Panc1 (cell line): ENCODE measurements at regions not wholly inside any gene's neighbourhood (a gene's known extent, or its start where the extent isn't known, plus 50 kb on each side); places are given as distances from the start of the nearest gene placed in this dataset.

ENCODE experiments used
- ATAC-seq: fragments of 200-7000 bp; cut with Tn5 transposase; 2 replicates; pipeline ENCODE4 v1.9.1; 2020; ENCODE audit warnings: mild to moderate bottlenecking, moderate library complexity
- BruUV-seq: library from RNA; stranded (reverse); fragments of 400-500 nt; replicated peaks from 2 replicates; lab custom pipeline; 2021; lab: Mats Ljungman, UMichigan
- CTCF ChIA-PET: fragments of 300-600 bp; sonication (Branson Sonifier 250); formaldehyde crosslinking; loops from one replicate; lab custom pipeline; 2022; ENCODE audit warnings: antibody characterized with exemption; lab: Charles Lee
- POLR2A ChIA-PET: fragments of 300-600 bp; sonication (Branson Sonifier 250); formaldehyde crosslinking; loops from one replicate; lab custom pipeline; 2022; ENCODE audit warnings: antibody characterized with exemption; lab: Charles Lee
- DNase-seq: peaks from one replicate; pipeline ENCODE4 v3.0.0-alpha.2; 2010; ENCODE audit warnings: low read depth, low spot score
- H3K27ac ChIP-seq: 2 replicates; pipeline ENCODE4 v1.5.1; 2011; ENCODE audit warnings: mild to moderate bottlenecking, low read length, inconsistent platforms
- H3K27me3 ChIP-seq: fragments of 200-500 bp; sonication (Bioruptor generic); 2 replicates; pipeline ENCODE4 v1.6.0; 2014; ENCODE audit warnings: low read length, inconsistent platforms; ENCODE audit not compliant: control insufficient read depth, insufficient read depth
- H3K36me3 ChIP-seq: fragments of 200-500 bp; sonication (Bioruptor generic); 2 replicates; pipeline ENCODE4 v1.5.1; 2014; ENCODE audit warnings: inconsistent platforms, mild to moderate bottlenecking, low read length, moderate library complexity; ENCODE audit not compliant: control insufficient read depth, insufficient read depth
- H3K4me1 ChIP-seq: 2 replicates; pipeline ENCODE4 v1.5.1; 2011; ENCODE audit warnings: inconsistent platforms, mild to moderate bottlenecking, low read length, moderate library complexity; ENCODE audit not compliant: control insufficient read depth, insufficient read depth
- H3K4me3 ChIP-seq, 2 experiments: 2 replicates each; pipeline ENCODE4 v1.5.1; 2011 to 2012; ENCODE audit warnings: low read depth in 2 of 2, low read length in 2 of 2, mild to moderate bottlenecking in 2 of 2, inconsistent platforms in 1 of 2, moderate library complexity in 1 of 2
- H3K9me3 ChIP-seq: fragments of 200-500 bp; sonication (Bioruptor generic); 2 replicates; pipeline ENCODE4 v1.5.1; 2014; ENCODE audit warnings: low read depth, mild to moderate bottlenecking, inconsistent platforms, low read length, moderate library complexity; ENCODE audit not compliant: control insufficient read depth, insufficient read depth
- POLR2AphosphoS5 ChIP-seq: IDR thresholded peaks from 2 replicates; pipeline ENCODE4 v1.6.1; 2012; ENCODE audit warnings: mild to moderate bottlenecking, low read depth, low read length, moderate library complexity
- SIN3A ChIP-seq: IDR thresholded peaks from 2 replicates; pipeline ENCODE4 v1.6.1; 2012; ENCODE audit warnings: low read depth, mild to moderate bottlenecking, low read length, moderate library complexity, borderline replicate concordance; ENCODE audit not compliant: insufficient read depth
- TCF7L2 ChIP-seq: IDR thresholded peaks from 2 replicates; pipeline ENCODE4 v1.6.1; 2011; ENCODE audit warnings: mild to moderate bottlenecking, low read depth, low read length, inconsistent platforms
- in situ Hi-C: cut with HindIII; loops from 2 replicates; pipeline ENCODE4 v1.10.0; 2016; ENCODE audit warnings: low sequenced_read_pairs, low pct_unique_long_range_greater_than_20kb
- intact Hi-C: fragments of 100-400 bp; cut with micrococcal nuclease; formaldehyde crosslinking; loops from one replicate; pipeline ENCODE4 v1.10.0; 2022; ENCODE audit not compliant: unreplicated experiment
- TF ChIP-seq, protein P1 (sequence below): fragments of 450-650 bp; IDR thresholded peaks from 2 replicates; pipeline ENCODE4 v1.5.1; 2017; ENCODE audit warnings: mild to moderate bottlenecking
- TF ChIP-seq, protein P2 (sequence below), 2 experiments: IDR thresholded peaks; 2 replicates each; pipeline ENCODE4 v1.6.1; 2011 to 2012; ENCODE audit warnings: low read depth in 2 of 2, control low read depth in 1 of 2, low read length in 1 of 2, mild to moderate bottlenecking in 1 of 2, moderate library complexity in 1 of 2; ENCODE audit not compliant: insufficient read depth in 1 of 2

DNA sequence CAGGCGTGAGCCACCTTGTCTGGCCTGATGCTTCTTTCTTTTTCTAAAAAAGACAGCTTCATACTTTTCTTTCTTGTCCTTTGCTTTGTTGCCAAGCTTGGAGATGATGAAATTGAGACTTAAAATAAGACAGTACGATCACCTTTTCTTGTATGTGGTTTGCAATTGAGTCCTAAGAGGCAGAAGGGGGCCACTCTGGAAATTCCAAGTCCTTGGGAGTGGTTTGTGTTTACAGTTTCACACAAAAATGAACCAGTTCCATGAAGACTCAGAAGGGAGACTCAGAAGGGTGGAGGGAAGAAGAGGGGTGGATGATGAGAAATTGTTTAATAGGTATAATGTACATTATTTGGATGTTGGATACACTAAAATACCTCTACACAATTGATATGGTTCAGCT, 70.7 kb upstream of the TNS3 start:
- no peaks in the 10 kb centered on the region for H3K9me3 ChIP-seq
- no peak overlapping the region for H3K4me3 ChIP-seq
- peaks cover 27% of the 10 kb centered on the region for H3K4me1 ChIP-seq
- ChIA-PET POLR2A (no interaction called here), CTCF (no interaction called here)
- ATAC-seq (no peak), DNase-seq (no peak)
- TF ChIP-seq SIN3A = no peak
- TF ChIP-seq, protein P1, sequence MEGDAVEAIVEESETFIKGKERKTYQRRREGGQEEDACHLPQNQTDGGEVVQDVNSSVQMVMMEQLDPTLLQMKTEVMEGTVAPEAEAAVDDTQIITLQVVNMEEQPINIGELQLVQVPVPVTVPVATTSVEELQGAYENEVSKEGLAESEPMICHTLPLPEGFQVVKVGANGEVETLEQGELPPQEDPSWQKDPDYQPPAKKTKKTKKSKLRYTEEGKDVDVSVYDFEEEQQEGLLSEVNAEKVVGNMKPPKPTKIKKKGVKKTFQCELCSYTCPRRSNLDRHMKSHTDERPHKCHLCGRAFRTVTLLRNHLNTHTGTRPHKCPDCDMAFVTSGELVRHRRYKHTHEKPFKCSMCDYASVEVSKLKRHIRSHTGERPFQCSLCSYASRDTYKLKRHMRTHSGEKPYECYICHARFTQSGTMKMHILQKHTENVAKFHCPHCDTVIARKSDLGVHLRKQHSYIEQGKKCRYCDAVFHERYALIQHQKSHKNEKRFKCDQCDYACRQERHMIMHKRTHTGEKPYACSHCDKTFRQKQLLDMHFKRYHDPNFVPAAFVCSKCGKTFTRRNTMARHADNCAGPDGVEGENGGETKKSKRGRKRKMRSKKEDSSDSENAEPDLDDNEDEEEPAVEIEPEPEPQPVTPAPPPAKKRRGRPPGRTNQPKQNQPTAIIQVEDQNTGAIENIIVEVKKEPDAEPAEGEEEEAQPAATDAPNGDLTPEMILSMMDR = no peak
- TF ChIP-seq TCF7L2 = no peak
- H3K36me3 ChIP-seq = no peaks in the 10 kb centered on the region
- intact Hi-C loops (no loop called here), in situ Hi-C loops (no loop called here)
- no peaks in the 10 kb centered on the region for H3K27me3 ChIP-seq
- H3K27ac ChIP-seq = peak overlapping the region; percentile 98
- no TSS peak for BruUV-seq

DNA sequence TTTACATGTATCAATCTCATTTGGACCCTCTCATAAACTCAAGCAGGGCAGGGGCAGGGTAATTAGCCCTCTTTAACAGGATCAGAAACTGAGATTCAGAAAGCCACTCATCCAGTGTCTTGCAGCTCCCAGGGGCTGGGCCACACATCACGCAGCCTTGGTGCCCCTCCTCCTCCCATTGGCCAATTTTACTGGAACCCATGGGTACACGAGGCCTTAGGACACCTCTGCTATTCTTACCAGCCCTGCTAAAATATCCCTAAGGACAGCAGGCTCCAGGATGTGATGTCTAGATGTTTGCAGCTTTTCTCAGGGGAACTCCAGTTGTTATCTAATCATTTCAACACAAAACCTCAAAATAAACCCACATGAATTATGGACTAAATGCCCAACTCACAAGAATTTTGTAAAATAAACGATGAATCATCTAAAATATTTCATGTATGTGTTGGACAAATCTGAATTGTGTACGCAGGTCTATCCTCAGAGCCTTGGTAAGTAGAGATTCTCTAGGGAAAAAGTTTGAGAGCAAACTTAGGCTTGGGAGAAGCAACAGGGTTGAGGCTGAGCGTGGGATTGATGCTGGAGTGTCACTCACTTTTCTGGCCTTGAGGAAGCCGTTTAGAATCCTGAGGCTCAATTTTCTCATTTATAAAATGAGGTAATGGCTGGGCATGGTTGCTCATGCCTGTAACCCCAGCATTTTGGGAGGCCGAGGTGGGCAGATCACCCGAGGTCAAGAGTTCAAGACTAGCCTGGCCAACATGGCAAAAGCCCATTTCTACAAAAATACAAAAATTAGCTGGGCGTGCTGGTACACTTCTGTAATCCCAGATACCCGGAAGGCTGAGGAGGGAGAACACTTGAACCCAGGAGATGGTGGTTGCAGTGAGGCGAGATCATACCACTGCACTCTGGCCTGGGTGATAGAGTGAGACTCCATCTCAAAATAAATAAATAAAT, 69.7 kb upstream of the TNS3 start:
- peaks cover 37% of the 10 kb centered on the region for H3K4me1 ChIP-seq
- ATAC-seq (peak; percentile 68), DNase-seq (no peak)
- intact Hi-C loops (no loop called here), in situ Hi-C loops (no loop called here)
- no TSS peak for BruUV-seq
- no peak overlapping the region for H3K4me3 ChIP-seq
- POLR2A ChIA-PET = no interaction called here
- peak overlapping the region; percentile 98 for H3K27ac ChIP-seq
- H3K9me3 ChIP-seq = no peaks in the 10 kb centered on the region
- no peaks in the 10 kb centered on the region for H3K36me3 ChIP-seq
- CTCF ChIA-PET = no interaction called here
- TF ChIP-seq SIN3A (no peak), TCF7L2 (no peak), POLR2AphosphoS5 (no peak)
- TF ChIP-seq, protein P1 = no peak
- TF ChIP-seq, protein P2, sequence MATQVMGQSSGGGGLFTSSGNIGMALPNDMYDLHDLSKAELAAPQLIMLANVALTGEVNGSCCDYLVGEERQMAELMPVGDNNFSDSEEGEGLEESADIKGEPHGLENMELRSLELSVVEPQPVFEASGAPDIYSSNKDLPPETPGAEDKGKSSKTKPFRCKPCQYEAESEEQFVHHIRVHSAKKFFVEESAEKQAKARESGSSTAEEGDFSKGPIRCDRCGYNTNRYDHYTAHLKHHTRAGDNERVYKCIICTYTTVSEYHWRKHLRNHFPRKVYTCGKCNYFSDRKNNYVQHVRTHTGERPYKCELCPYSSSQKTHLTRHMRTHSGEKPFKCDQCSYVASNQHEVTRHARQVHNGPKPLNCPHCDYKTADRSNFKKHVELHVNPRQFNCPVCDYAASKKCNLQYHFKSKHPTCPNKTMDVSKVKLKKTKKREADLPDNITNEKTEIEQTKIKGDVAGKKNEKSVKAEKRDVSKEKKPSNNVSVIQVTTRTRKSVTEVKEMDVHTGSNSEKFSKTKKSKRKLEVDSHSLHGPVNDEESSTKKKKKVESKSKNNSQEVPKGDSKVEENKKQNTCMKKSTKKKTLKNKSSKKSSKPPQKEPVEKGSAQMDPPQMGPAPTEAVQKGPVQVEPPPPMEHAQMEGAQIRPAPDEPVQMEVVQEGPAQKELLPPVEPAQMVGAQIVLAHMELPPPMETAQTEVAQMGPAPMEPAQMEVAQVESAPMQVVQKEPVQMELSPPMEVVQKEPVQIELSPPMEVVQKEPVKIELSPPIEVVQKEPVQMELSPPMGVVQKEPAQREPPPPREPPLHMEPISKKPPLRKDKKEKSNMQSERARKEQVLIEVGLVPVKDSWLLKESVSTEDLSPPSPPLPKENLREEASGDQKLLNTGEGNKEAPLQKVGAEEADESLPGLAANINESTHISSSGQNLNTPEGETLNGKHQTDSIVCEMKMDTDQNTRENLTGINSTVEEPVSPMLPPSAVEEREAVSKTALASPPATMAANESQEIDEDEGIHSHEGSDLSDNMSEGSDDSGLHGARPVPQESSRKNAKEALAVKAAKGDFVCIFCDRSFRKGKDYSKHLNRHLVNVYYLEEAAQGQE (IDR thresholded peaks at IDR 0.05; ENCODE audit: insufficient read depth in 1 of 2, low read depth in 2 of 2, low read length in 1 of 2) = no peak
- no peaks in the 10 kb centered on the region for H3K27me3 ChIP-seq
